Eye (tissue), 1 donor: ENCODE measurements at regions not wholly inside any gene's neighbourhood (a gene's known extent, or its start where the extent isn't known, plus 50 kb on each side); places are given as distances from the start of the nearest gene placed in this dataset.
"Not testable (repeated sequence)": the region's sequence is repeated elsewhere in the genome, so short reads cannot be mapped to it uniquely, and the experiment has no call there.

Experiments
- DNase-seq: peaks from one replicate; pipeline ENCODE4 v3.0.0-alpha.2; 2015

- peak; percentile 92 for DNase-seq
These were observed 169.5 kb upstream of the HAPLN1 start for GRCh38 chr5:83889971-83890745.

GRCh38 chr5:83877911-83878706 is 157.5 kb upstream of the HAPLN1 start:
- no peak for DNase-seq

- no peak for DNase-seq
These were observed 151.1 kb upstream of the HAPLN1 start for GRCh38 chr5:83871533-83872395.

GRCh38 chr5:83866181-83866580 is 145.5 kb upstream of the HAPLN1 start:
- no peak for DNase-seq

- no peak for DNase-seq
These were observed 144.9 kb upstream of the HAPLN1 start for GRCh38 chr5:83865579-83865978.

- DNase-seq: no peak
These were observed 144.0 kb upstream of the HAPLN1 start for GRCh38 chr5:83864652-83865051.

GRCh38 chr5:83857341-83857740 is 136.7 kb upstream of the HAPLN1 start:
- DNase-seq: no peak

- DNase-seq: peak; percentile 27
These were observed 136.2 kb upstream of the HAPLN1 start for GRCh38 chr5:83856881-83857280.

- not testable (repeated sequence) for DNase-seq
These were observed 129.8 kb upstream of the HAPLN1 start for GRCh38 chr5:83850412-83850811.

GRCh38 chr5:83848941-83849340 is 128.3 kb upstream of the HAPLN1 start:
- no peak for DNase-seq

- DNase-seq: no peak
These were observed 126.1 kb upstream of the HAPLN1 start for GRCh38 chr5:83846624-83847350.

GRCh38 chr5:83844449-83845068 is 123.9 kb upstream of the HAPLN1 start:
- DNase-seq: no peak

- DNase-seq: no peak
These were observed 119.1 kb upstream of the HAPLN1 start for GRCh38 chr5:83839788-83840187.

GRCh38 chr5:83839256-83839655 is 118.6 kb upstream of the HAPLN1 start:
- no peak for DNase-seq

- DNase-seq: no peak
These were observed 116.7 kb upstream of the HAPLN1 start for GRCh38 chr5:83837265-83837907.

- no peak for DNase-seq
These were observed 113.7 kb upstream of the HAPLN1 start for GRCh38 chr5:83834306-83834705.

- no peak for DNase-seq
These were observed 111.2 kb upstream of the HAPLN1 start for GRCh38 chr5:83831834-83832233.

GRCh38 chr5:83827111-83827557 is 106.5 kb upstream of the HAPLN1 start:
- DNase-seq: no peak

GRCh38 chr5:83817591-83817990 is 96.9 kb upstream of the HAPLN1 start:
- DNase-seq: no peak

GRCh38 chr5:83815661-83816060 is 95.0 kb upstream of the HAPLN1 start:
- no peak for DNase-seq

GRCh38 chr5:83810511-83810910 is 89.9 kb upstream of the HAPLN1 start:
- no peak for DNase-seq
